HCT116 (cell line): ENCODE measurements at regions not wholly inside any gene's neighbourhood (a gene's known extent, or its start where the extent isn't known, plus 50 kb on each side); places are given as distances from the start of the nearest gene placed in this dataset.

Experiments
- ATAC-seq: fragments of 200-7000 bp; cut with Tn5 transposase; 2 replicates; pipeline ENCODE4 v1.9.1; 2020; ENCODE audit warnings: mild to moderate bottlenecking, moderate library complexity
- BruUV-seq: library from RNA; stranded (reverse); fragments of 400-500 nt; replicated peaks from 2 replicates; lab custom pipeline; 2021; lab: Mats Ljungman, UMichigan
- CTCF ChIA-PET: fragments of 300-600 bp; sonication (Branson Sonifier 250); formaldehyde crosslinking; loops from one replicate; lab custom pipeline; 2021; ENCODE audit warnings: antibody characterized with exemption; lab: Charles Lee
- POLR2A ChIA-PET: fragments of 300-600, 350-600 bp; sonication (Branson Sonifier 250); formaldehyde crosslinking; loops from one replicate; lab custom pipeline; 2021; ENCODE audit warnings: antibody characterized with exemption; lab: Charles Lee
- RAD21 ChIA-PET, 2 experiments: fragments of 300-600 bp; sonication (Branson Sonifier 250); formaldehyde crosslinking; loops; one replicate each; lab custom pipeline; 2023; ENCODE audit warnings: low total read pairs in 2 of 2; ENCODE audit not compliant: uncharacterized antibody in 2 of 2, unreplicated experiment in 2 of 2, low non-redundant PET in 1 of 2; lab: Charles Lee
- DNase-seq: peaks from one replicate; pipeline ENCODE4 v3.0.0-alpha.2; 2010; ENCODE audit warnings: low read depth, low spot score
- H2AFZ ChIP-seq: fragments of 200-600 bp; shearing (Covaris generic), sonication (generic); 2 replicates; pipeline ENCODE4 v1.6.1; 2017; ENCODE audit warnings: low read depth, mixed run types, mixed read lengths, antibody characterized with exemption, low read length; ENCODE audit not compliant: poor library complexity, severe bottlenecking
- H3K27ac ChIP-seq: 2 replicates; pipeline ENCODE4 v1.5.1; 2012; ENCODE audit warnings: low read depth, low read length
- H3K27me3 ChIP-seq: fragments of 200-600 bp; sonication (generic); 2 replicates; pipeline ENCODE4 v1.6.1; 2016; ENCODE audit warnings: mixed run types, low read length, mixed read lengths; ENCODE audit not compliant: insufficient read depth
- H3K36me3 ChIP-seq, 2 experiments: fragments of 200-500 bp in 1 of 2; fragments of 200-600 bp in 1 of 2; sonication (Bioruptor generic) in 1 of 2; sonication (generic) in 1 of 2; 2 replicates each; pipeline versions ENCODE4 v1.5.1 to v1.6.1; 2014 to 2016; ENCODE audit warnings: low read length in 2 of 2, inconsistent platforms in 1 of 2, mixed read lengths in 1 of 2, mixed run types in 1 of 2; ENCODE audit not compliant: insufficient read depth in 2 of 2, control insufficient read depth in 1 of 2
- H3K4me1 ChIP-seq, 2 experiments: fragments of 200-600 bp in 1 of 2; sonication (generic) in 1 of 2; 2 replicates each; pipeline versions ENCODE4 v1.5.1 to v1.6.1; 2012 to 2017; ENCODE audit warnings: low read length in 2 of 2, inconsistent platforms in 1 of 2, mild to moderate bottlenecking in 1 of 2, mixed read lengths in 1 of 2, mixed run types in 1 of 2, moderate library complexity in 1 of 2; ENCODE audit not compliant: insufficient read depth in 2 of 2, control insufficient read depth in 1 of 2
- H3K4me2 ChIP-seq: fragments of 200-600 bp; sonication (generic); 2 replicates; pipeline ENCODE4 v1.6.1; 2017; ENCODE audit warnings: mixed run types, low read length, mixed read lengths
- H3K4me3 ChIP-seq, 2 experiments: fragments of 200-600 bp in 1 of 2; sonication (generic) in 1 of 2; replicated peaks in 1 of 2; 2 replicates each; pipeline ENCODE4 v1.5.1; 2011 to 2016; ENCODE audit warnings: low read length in 2 of 2, control low read depth in 1 of 2, low read depth in 1 of 2, mild to moderate bottlenecking in 1 of 2, mixed read lengths in 1 of 2, mixed run types in 1 of 2
- H3K79me2 ChIP-seq: fragments of 200-600 bp; sonication (generic); 2 replicates; pipeline ENCODE4 v1.6.1; 2017; ENCODE audit warnings: mild to moderate bottlenecking, mixed run types, low read length, moderate library complexity, mixed read lengths; ENCODE audit not compliant: insufficient read depth
- H3K9ac ChIP-seq: fragments of 200-600 bp; sonication (generic); 2 replicates; pipeline ENCODE4 v1.6.1; 2016; ENCODE audit warnings: low read length, mixed read lengths
- H3K9me2 ChIP-seq: fragments of 200-600 bp; sonication (generic), shearing (Covaris generic); 2 replicates; pipeline ENCODE4 v1.6.1; 2017; ENCODE audit warnings: mixed run types, mild to moderate bottlenecking, moderate library complexity; ENCODE audit not compliant: insufficient read depth
- H3K9me3 ChIP-seq, 2 experiments: fragments of 200-500 bp in 1 of 2; fragments of 200-600 bp in 1 of 2; sonication (Bioruptor generic) in 1 of 2; sonication (generic) in 1 of 2; 2 replicates each; pipeline ENCODE4 v1.6.1; 2014 to 2017; ENCODE audit warnings: low read length in 2 of 2, mixed read lengths in 2 of 2, inconsistent platforms in 1 of 2, low read depth in 1 of 2, mild to moderate bottlenecking in 1 of 2, mixed run types in 1 of 2, moderate library complexity in 1 of 2; ENCODE audit not compliant: control insufficient read depth in 1 of 2, insufficient read depth in 1 of 2
- H4K20me1 ChIP-seq: fragments of 200-600 bp; sonication (generic), shearing (Covaris generic); 2 replicates; pipeline ENCODE4 v1.6.1; 2017; ENCODE audit warnings: mixed run types, mild to moderate bottlenecking, moderate library complexity; ENCODE audit not compliant: insufficient read depth
- CBX3 ChIP-seq: IDR thresholded peaks from 2 replicates; pipeline ENCODE4 v1.6.1; 2012; ENCODE audit warnings: low read depth
- CEBPB ChIP-seq: IDR thresholded peaks from 2 replicates; pipeline ENCODE4 v1.6.1; 2012; ENCODE audit warnings: low read depth
- EGR1 ChIP-seq: IDR thresholded peaks from 2 replicates; pipeline ENCODE4 v1.6.1; 2012; ENCODE audit warnings: low read depth
- ELF1 ChIP-seq: IDR thresholded peaks from 2 replicates; pipeline ENCODE4 v1.6.1; 2012; ENCODE audit warnings: low read depth, borderline replicate concordance
- EZH2 ChIP-seq: fragments of 200-600 bp; sonication (generic); IDR thresholded peaks from 2 replicates; pipeline ENCODE4 v1.6.1; 2017; ENCODE audit warnings: antibody characterized with exemption, mixed run types
- POLR2A ChIP-seq: IDR thresholded peaks from 2 replicates; pipeline ENCODE4 v1.7.0; 2011; ENCODE audit warnings: borderline replicate concordance; ENCODE audit not compliant: insufficient read depth, insufficient read length; ENCODE audit errors: extremely low read depth
- POLR2AphosphoS5 ChIP-seq: IDR thresholded peaks from 2 replicates; pipeline ENCODE4 v1.6.1; 2011; ENCODE audit warnings: mild to moderate bottlenecking, low read depth, low read length, moderate library complexity
- RAD21 ChIP-seq: IDR thresholded peaks from 2 replicates; pipeline ENCODE4 v1.6.1; 2012; ENCODE audit warnings: low read depth, mild to moderate bottlenecking
- REST ChIP-seq: IDR thresholded peaks from 2 replicates; pipeline ENCODE4 v1.6.1; 2012; ENCODE audit warnings: low read depth
- SIN3A ChIP-seq: IDR thresholded peaks from 2 replicates; pipeline ENCODE4 v1.6.1; 2012; ENCODE audit warnings: low read depth
- SRF ChIP-seq: IDR thresholded peaks from 2 replicates; pipeline ENCODE4 v1.6.1; 2012; ENCODE audit warnings: low read depth
- ZBTB33 ChIP-seq: IDR thresholded peaks from 2 replicates; pipeline ENCODE4 v1.6.1; 2011; ENCODE audit warnings: mild to moderate bottlenecking, low read length, moderate library complexity; ENCODE audit not compliant: insufficient replicate concordance; ENCODE audit errors: extremely low read depth
- ZNF274 ChIP-seq: fragments of 200-500 bp; sonication (Bioruptor generic); IDR thresholded peaks from 2 replicates; pipeline ENCODE4 v1.6.1; 2014; ENCODE audit warnings: mild to moderate bottlenecking, low read depth, low read length, inconsistent platforms
- intact Hi-C: fragments of 100-400 bp; cut with micrococcal nuclease; formaldehyde crosslinking; loops from 2 replicates; pipeline ENCODE4 v1.10.0; 2022
- TF ChIP-seq, protein P1 (sequence below): IDR thresholded peaks from 2 replicates; pipeline ENCODE4 v1.6.1; 2012
- TF ChIP-seq, protein P2 (sequence below): IDR thresholded peaks from 2 replicates; pipeline ENCODE4 v1.6.1; 2012

- ATAC-seq (no peak), DNase-seq (no peak)
- Histone ChIP-seq H3K79me2 (no peaks in the 10 kb centered on the region), H3K4me2 (no peak overlapping the region), H3K36me3 (no peaks in the 10 kb centered on the region), H3K27ac (no peak overlapping the region), H3K4me1 (no peaks in the 10 kb centered on the region), H4K20me1 (no peaks in the 10 kb centered on the region), H3K9me3 (no peaks in the 10 kb centered on the region), H3K27me3 (no peaks in the 10 kb centered on the region), H3K4me3 (no peak overlapping the region), H3K9ac (no peak overlapping the region), H2AFZ (no peak overlapping the region), H3K9me2 (no peaks in the 10 kb centered on the region)
- ChIA-PET RAD21 (no interaction called here), POLR2A (no interaction called here), CTCF (no interaction called here)
- intact Hi-C loops, result loop anchor here (10.0 kb wide), 1 partner anchor 234 kb away; the partner anchor contains the start of gene SMARCA2
- BruUV-seq, result no TSS peak
- TF ChIP-seq SIN3A (no peak), CBX3 (no peak), ZBTB33 (no peak), POLR2AphosphoS5 (no peak), ZNF274 (no peak), POLR2A (no peak), SRF (no peak), EZH2 (no peak), RAD21 (no peak), EGR1 (no peak), ELF1 (no peak), CEBPB (no peak), REST (no peak)
- TF ChIP-seq, protein P1, sequence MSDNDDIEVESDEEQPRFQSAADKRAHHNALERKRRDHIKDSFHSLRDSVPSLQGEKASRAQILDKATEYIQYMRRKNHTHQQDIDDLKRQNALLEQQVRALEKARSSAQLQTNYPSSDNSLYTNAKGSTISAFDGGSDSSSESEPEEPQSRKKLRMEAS, result no peak
- TF ChIP-seq, protein P2, sequence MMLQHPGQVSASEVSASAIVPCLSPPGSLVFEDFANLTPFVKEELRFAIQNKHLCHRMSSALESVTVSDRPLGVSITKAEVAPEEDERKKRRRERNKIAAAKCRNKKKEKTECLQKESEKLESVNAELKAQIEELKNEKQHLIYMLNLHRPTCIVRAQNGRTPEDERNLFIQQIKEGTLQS, result no peak
These were observed 233.7 kb downstream of the SMARCA2 start for GRCh38 chr9:2248768-2249265.
